ENCODE measurements at regions not wholly inside any gene's neighbourhood (a gene's known extent, or its start where the extent isn't known, plus 50 kb on each side); places are given as distances from the start of the nearest gene placed in this dataset.

- intact Hi-C loops (cut with micrococcal nuclease; ENCODE audit: unreplicated experiment) = no loop called here
- Histone ChIP-seq H3K27me3 (replicated peaks; ENCODE audit: control insufficient read depth, insufficient read depth, low read length) (no peaks in the 10 kb centered on the region), H3K4me1 (no peaks in the 10 kb centered on the region), H3K36me3 (ENCODE audit: control insufficient read depth, insufficient read depth, low read length) (no peaks in the 10 kb centered on the region), H3K4me3 (ENCODE audit: low read depth, low read length) (no peak overlapping the region), H3K9me3 (no peaks in the 10 kb centered on the region)
- no peaks in the 10 kb centered on the region for H3K9me3 Mint-ChIP-seq (ENCODE audit: unreplicated experiment)
- H3K27ac Mint-ChIP-seq (ENCODE audit: unreplicated experiment) = no peak overlapping the region
- no peak overlapping the region for H3K4me3 Mint-ChIP-seq (ENCODE audit: unreplicated experiment)
- H3K27me3 Mint-ChIP-seq (ENCODE audit: insufficient read depth, unreplicated experiment) = peaks cover 23% of the 10 kb centered on the region
- no peak for TF ChIP-seq CTCF (IDR thresholded peaks at IDR 0.05; ENCODE audit: insufficient read depth in 1 of 2, low read depth in 1 of 2, low read length in 1 of 2, severe bottlenecking in 1 of 2, unreplicated experiment in 1 of 2)
- no peaks in the 10 kb centered on the region for H3K36me3 Mint-ChIP-seq (ENCODE audit: insufficient read depth, unreplicated experiment)
- CTCF ChIA-PET = no interaction called here
- POLR2A ChIA-PET = no interaction called here
- BruUV-seq (replicated peaks) = no TSS peak
- H3K4me1 Mint-ChIP-seq (ENCODE audit: low read depth, unreplicated experiment) = no peaks in the 10 kb centered on the region
- DNase-seq = no peak
Observed at GRCh38 chr4:57437649-57438048, 327.5 kb upstream of the IGFBP7 start.

- no peaks in the 10 kb centered on the region for H3K4me1 ChIP-seq
- H3K9me3 ChIP-seq = no peaks in the 10 kb centered on the region
- DNase-seq = no peak
- Mint-ChIP-seq H3K36me3 (ENCODE audit: insufficient read depth, unreplicated experiment) (no peaks in the 10 kb centered on the region), H3K4me3 (ENCODE audit: unreplicated experiment) (no peak overlapping the region), H3K9me3 (ENCODE audit: unreplicated experiment) (no peaks in the 10 kb centered on the region), H3K27ac (ENCODE audit: unreplicated experiment) (no peak overlapping the region), H3K4me1 (ENCODE audit: low read depth, unreplicated experiment) (peaks cover 6% of the 10 kb centered on the region), H3K27me3 (ENCODE audit: insufficient read depth, unreplicated experiment) (peaks cover 26% of the 10 kb centered on the region)
- BruUV-seq (replicated peaks) = no TSS peak
- no peak for TF ChIP-seq CTCF (IDR thresholded peaks at IDR 0.05; ENCODE audit: insufficient read depth in 1 of 2, low read depth in 1 of 2, low read length in 1 of 2, severe bottlenecking in 1 of 2, unreplicated experiment in 1 of 2)
- H3K36me3 ChIP-seq (ENCODE audit: control insufficient read depth, insufficient read depth, low read length) = no peaks in the 10 kb centered on the region
- ChIA-PET CTCF (no interaction called here), POLR2A (no interaction called here)
- no peak overlapping the region for H3K4me3 ChIP-seq (ENCODE audit: low read depth, low read length)
- no peaks in the 10 kb centered on the region for H3K27me3 ChIP-seq (replicated peaks; ENCODE audit: control insufficient read depth, insufficient read depth, low read length)
- intact Hi-C loops (cut with micrococcal nuclease; ENCODE audit: unreplicated experiment) = no loop called here
Observed at GRCh38 chr4:57435300-57435699, 325.1 kb upstream of the IGFBP7 start.

GRCh38 chr4:57430726-57431125 lies 320.5 kb upstream of the IGFBP7 start:
- POLR2A ChIA-PET = no interaction called here
- H3K9me3 Mint-ChIP-seq (ENCODE audit: unreplicated experiment) = no peaks in the 10 kb centered on the region
- H3K4me1 Mint-ChIP-seq (ENCODE audit: low read depth, unreplicated experiment) = peaks cover 6% of the 10 kb centered on the region
- H3K4me1 ChIP-seq = no peaks in the 10 kb centered on the region
- no peaks in the 10 kb centered on the region for H3K9me3 ChIP-seq
- H3K27me3 Mint-ChIP-seq (ENCODE audit: insufficient read depth, unreplicated experiment) = peaks cover 21% of the 10 kb centered on the region
- H3K27me3 ChIP-seq (replicated peaks; ENCODE audit: control insufficient read depth, insufficient read depth, low read length) = no peaks in the 10 kb centered on the region; the same call in 1 of the 2 replicates
- CTCF ChIA-PET = no interaction called here
- H3K4me3 ChIP-seq (ENCODE audit: low read depth, low read length) = no peak overlapping the region
- no peaks in the 10 kb centered on the region for H3K36me3 Mint-ChIP-seq (ENCODE audit: insufficient read depth, unreplicated experiment)
- peak in 1 of 2 experiments; percentile 5 for DNase-seq
- no peak overlapping the region for H3K27ac Mint-ChIP-seq (ENCODE audit: unreplicated experiment)
- no peak overlapping the region for H3K4me3 Mint-ChIP-seq (ENCODE audit: unreplicated experiment)
- no peak for TF ChIP-seq CTCF (IDR thresholded peaks at IDR 0.05; ENCODE audit: insufficient read depth in 1 of 2, low read depth in 1 of 2, low read length in 1 of 2, severe bottlenecking in 1 of 2, unreplicated experiment in 1 of 2)
- BruUV-seq (replicated peaks) = no TSS peak
- intact Hi-C loops (cut with micrococcal nuclease; ENCODE audit: unreplicated experiment) = no loop called here
- no peaks in the 10 kb centered on the region for H3K36me3 ChIP-seq (ENCODE audit: control insufficient read depth, insufficient read depth, low read length)

Data from Caco-2 (cell line).